Thyroid gland (tissue), 4 donors: ENCODE measurements at regions not wholly inside any gene's neighbourhood (a gene's known extent, or its start where the extent isn't known, plus 50 kb on each side); places are given as distances from the start of the nearest gene placed in this dataset.
"Not testable (repeated sequence)": the region's sequence is repeated elsewhere in the genome, so short reads cannot be mapped to it uniquely, and the experiment has no call there.

Experiments used
- DNase-seq, 2 donors: peaks; one replicate each; pipeline ENCODE4 v3.0.0-alpha.2; 2019
- H3K27ac ChIP-seq, 3 donors: fragments of 200-600 bp; sonication (generic); 1 replicate in 2 of 3; 2 replicates in 1 of 3; pipeline ENCODE4 v1.5.1; 2016 to 2019; ENCODE audit warnings: mild to moderate bottlenecking in 1 of 3, moderate library complexity in 1 of 3
- H3K27me3 ChIP-seq: fragments of 200-600 bp; sonication (generic); one replicate; pipeline ENCODE4 v1.5.1; 2019
- H3K36me3 ChIP-seq, 2 donors: fragments of 200-600 bp; sonication (generic); one replicate each; pipeline ENCODE4 v1.5.1; 2016 to 2019
- H3K4me1 ChIP-seq, 2 donors: fragments of 200-600 bp; sonication (generic); one replicate each; pipeline ENCODE4 v1.5.1; 2017 to 2019
- H3K4me3 ChIP-seq, 3 donors: fragments of 200-600 bp; sonication (generic); replicated peaks in 1 of 3; 1 replicate in 2 of 3; 2 replicates in 1 of 3; pipeline ENCODE4 v1.5.1; 2016; ENCODE audit warnings: mild to moderate bottlenecking in 1 of 3
- H3K9me3 ChIP-seq: fragments of 200-600 bp; sonication (generic); one replicate; pipeline ENCODE4 v1.5.1; 2017
- CTCF ChIP-seq, 6 experiments: fragments of 200-600 bp in 3 of 6; fragments of 450-650 bp in 3 of 6; sonication (generic) in 3 of 6; IDR thresholded peaks; one replicate each; pipeline ENCODE4 v1.5.1; 2016 to 2019; ENCODE audit warnings: antibody characterized with exemption in 6 of 6, mild to moderate bottlenecking in 2 of 6, inconsistent platforms in 1 of 6, moderate library complexity in 1 of 6
- POLR2A ChIP-seq, 2 donors: fragments of 450-650 bp; IDR thresholded peaks; one replicate each; pipeline ENCODE4 v1.6.1; 2017; ENCODE audit warnings: antibody characterized with exemption in 2 of 2, mild to moderate bottlenecking in 2 of 2, moderate library complexity in 1 of 2
- WGBS, 2 donors: methylation state at CpG; one replicate each; pipeline ENCODE4 v1.1.5; 2017; 5-methylcytosine and 5-hydroxymethylcytosine counted together
- intact Hi-C: fragments of 100-400 bp; cut with DNase I; formaldehyde crosslinking; loops from one replicate; pipeline ENCODE4 v1.15.1; 2023

- WGBS, 2 donors: 70 to 77% methylated on average over 4 to 5 of the region's 5 CpGs
- Histone ChIP-seq H3K36me3 (no peaks in the 10 kb centered on the region), H3K27ac (no peak overlapping the region), H3K9me3 (no peaks in the 10 kb centered on the region), H3K4me3 (no peak overlapping the region), H3K27me3 (no peaks in the 10 kb centered on the region), H3K4me1 (peaks cover 0 to 10% of the 10 kb centered on the region in 2 donors)
- TF ChIP-seq CTCF (IDR thresholded peaks at IDR 0.05) (no peak), POLR2A (IDR thresholded peaks at IDR 0.05) (no peak)
- intact Hi-C loops: no loop called here
- no peak for DNase-seq
Observed at GRCh38 chr19:33866696-33867095, 70.0 kb downstream of the KCTD15 start.

- H3K27ac ChIP-seq: no peak overlapping the region
- peaks cover 0 to 10% of the 10 kb centered on the region in 2 donors for H3K4me1 ChIP-seq
- no peak for DNase-seq
- no peaks in the 10 kb centered on the region for H3K9me3 ChIP-seq
- TF ChIP-seq CTCF (IDR thresholded peaks at IDR 0.05) (no peak), POLR2A (IDR thresholded peaks at IDR 0.05) (no peak)
- intact Hi-C loops: no loop called here
- H3K27me3 ChIP-seq: no peaks in the 10 kb centered on the region
- H3K36me3 ChIP-seq: no peaks in the 10 kb centered on the region
- 55 to 63% methylated on average over 17 of the region's 17 CpGs for WGBS, 2 donors
- no peak overlapping the region for H3K4me3 ChIP-seq
Observed at GRCh38 chr19:33868076-33868735, 71.5 kb downstream of the KCTD15 start.

GRCh38 chr19:33868788-33869412, 72.2 kb downstream of the KCTD15 start:
- H3K9me3 ChIP-seq: no peaks in the 10 kb centered on the region
- no peaks in the 10 kb centered on the region for H3K27me3 ChIP-seq
- H3K4me3 ChIP-seq: no peak overlapping the region
- intact Hi-C loops: no loop called here
- WGBS, 2 donors: 26 to 30% methylated on average over 20 to 21 of the region's 21 CpGs
- DNase-seq: peak; percentile 12 to 23
- peaks cover 0 to 10% of the 10 kb centered on the region in 2 donors for H3K4me1 ChIP-seq
- no peak for TF ChIP-seq CTCF (IDR thresholded peaks at IDR 0.05)
- H3K36me3 ChIP-seq: no peaks in the 10 kb centered on the region
- H3K27ac ChIP-seq: no peak overlapping the region

- DNase-seq, H3K4me3 ChIP-seq, intact Hi-C loops, H3K9me3 ChIP-seq, H3K27me3 ChIP-seq, H3K36me3 ChIP-seq, H3K27ac ChIP-seq: not testable (repeated sequence)
- peaks cover under 1 to 14% of the 10 kb centered on the region in 2 donors for H3K4me1 ChIP-seq
- 81 to 96% methylated on average over 1 of the region's 1 CpG for WGBS, 2 donors
Observed at GRCh38 chr19:33870298-33870932, 73.7 kb downstream of the KCTD15 start.

GRCh38 chr19:33871605-33872004, 74.9 kb downstream of the KCTD15 start:
- Histone ChIP-seq H3K4me3 (no peak overlapping the region), H3K27me3 (no peaks in the 10 kb centered on the region), H3K27ac (no peak overlapping the region), H3K4me1 (peaks cover 3 to 20% of the 10 kb centered on the region in 2 donors), H3K36me3 (no peaks in the 10 kb centered on the region), H3K9me3 (no peaks in the 10 kb centered on the region)
- WGBS, 2 donors: 93 to 96% methylated on average over 3 of the region's 3 CpGs
- intact Hi-C loops: no loop called here
- TF ChIP-seq CTCF (IDR thresholded peaks at IDR 0.05) (no peak), POLR2A (IDR thresholded peaks at IDR 0.05) (no peak)
- DNase-seq: no peak
